ENCODE measurements at regions not wholly inside any gene's neighbourhood (a gene's known extent, or its start where the extent isn't known, plus 50 kb on each side); places are given as distances from the start of the nearest gene placed in this dataset.

GRCh38 chr15:96560246-96560895 is 229.9 kb downstream of the NR2F2 start:
- Histone ChIP-seq H3K27me3 (ENCODE audit: control insufficient read depth, extremely low read depth, insufficient read depth, low read length) (no peaks in the 10 kb centered on the region), H3K9me3 (ENCODE audit: control insufficient read depth, low read depth, low read length) (no peaks in the 10 kb centered on the region), H3K36me3 (ENCODE audit: control insufficient read depth in 2 of 2, extremely low read depth in 1 of 2, insufficient read depth in 2 of 2, low read length in 2 of 2) (no peaks in the 10 kb centered on the region), H3K9me1 (ENCODE audit: control insufficient read depth, extremely low read depth, insufficient read depth, low read length) (no peaks in the 10 kb centered on the region), H2AFZ (ENCODE audit: control insufficient read depth, low read length) (no peak overlapping the region), H3K79me2 (ENCODE audit: control insufficient read depth, insufficient read depth, low read length) (no peaks in the 10 kb centered on the region), H3K27ac (ENCODE audit: control insufficient read depth, insufficient read depth, low read length) (no peak overlapping the region), H3K4me3 (ENCODE audit: control insufficient read depth in 2 of 3, extremely low read depth in 1 of 3, insufficient read depth in 2 of 3, low read depth in 1 of 3, low read length in 3 of 3) (no peak overlapping the region), H4K20me1 (ENCODE audit: control insufficient read depth, extremely low read depth, insufficient read depth, low read length) (no peaks in the 10 kb centered on the region), H3K4me1 (ENCODE audit: control insufficient read depth, extremely low read depth, insufficient read depth, low read length) (peaks cover 1% of the 10 kb centered on the region), H3K4me2 (ENCODE audit: control insufficient read depth, extremely low read depth, insufficient read depth, low read depth, low read length) (no peak overlapping the region), H3K9ac (ENCODE audit: control insufficient read depth, extremely low read depth, insufficient read depth, low read length) (no peak overlapping the region)
- FAIRE-seq (no peak), DNase-seq (ENCODE audit: low read depth, low spot score) (no peak)
- dilution Hi-C loops (cut with MboI; ENCODE audit: extremely low pct_ligation_motif_present, low sequenced_read_pairs) = no loop called here
- no peak for TF ChIP-seq CTCF (optimal IDR thresholded peaks at IDR 0.05 in 1 of 3, IDR thresholded peaks at IDR 0.05 in 1 of 3, conservative IDR thresholded peaks at IDR 0.05 in 1 of 3; ENCODE audit: extremely low read depth in 1 of 3, insufficient read depth in 2 of 3, low read length in 3 of 3)
- no peak for TF ChIP-seq EZH2 (IDR thresholded peaks at IDR 0.05; ENCODE audit: low read length)

- Histone ChIP-seq H3K9me3 (ENCODE audit: control insufficient read depth, low read depth, low read length) (no peaks in the 10 kb centered on the region), H3K79me2 (ENCODE audit: control insufficient read depth, insufficient read depth, low read length) (no peaks in the 10 kb centered on the region), H3K4me1 (ENCODE audit: control insufficient read depth, extremely low read depth, insufficient read depth, low read length) (peaks cover 4% of the 10 kb centered on the region), H3K27ac (ENCODE audit: control insufficient read depth, insufficient read depth, low read length) (no peak overlapping the region), H3K4me2 (ENCODE audit: control insufficient read depth, extremely low read depth, insufficient read depth, low read depth, low read length) (no peak overlapping the region), H3K9me1 (ENCODE audit: control insufficient read depth, extremely low read depth, insufficient read depth, low read length) (no peaks in the 10 kb centered on the region), H3K27me3 (ENCODE audit: control insufficient read depth, extremely low read depth, insufficient read depth, low read length) (no peaks in the 10 kb centered on the region), H3K9ac (ENCODE audit: control insufficient read depth, extremely low read depth, insufficient read depth, low read length) (no peak overlapping the region), H4K20me1 (ENCODE audit: control insufficient read depth, extremely low read depth, insufficient read depth, low read length) (no peaks in the 10 kb centered on the region), H3K4me3 (ENCODE audit: control insufficient read depth in 2 of 3, extremely low read depth in 1 of 3, insufficient read depth in 2 of 3, low read depth in 1 of 3, low read length in 3 of 3) (no peak overlapping the region), H3K36me3 (ENCODE audit: control insufficient read depth in 2 of 2, extremely low read depth in 1 of 2, insufficient read depth in 2 of 2, low read length in 2 of 2) (no peaks in the 10 kb centered on the region), H2AFZ (ENCODE audit: control insufficient read depth, low read length) (no peak overlapping the region)
- no peak for FAIRE-seq
- no peak for TF ChIP-seq CTCF (optimal IDR thresholded peaks at IDR 0.05 in 1 of 3, IDR thresholded peaks at IDR 0.05 in 1 of 3, conservative IDR thresholded peaks at IDR 0.05 in 1 of 3; ENCODE audit: extremely low read depth in 1 of 3, insufficient read depth in 2 of 3, low read length in 3 of 3)
- TF ChIP-seq EZH2 (IDR thresholded peaks at IDR 0.05; ENCODE audit: low read length) = no peak
- no peak for DNase-seq (ENCODE audit: low read depth, low spot score)
- dilution Hi-C loops (cut with MboI; ENCODE audit: extremely low pct_ligation_motif_present, low sequenced_read_pairs) = no loop called here
Observed at GRCh38 chr15:96561593-96561992, 231.1 kb downstream of the NR2F2 start.
